Endothelial cell of umbilical vein (primary cell): ENCODE measurements at regions not wholly inside any gene's neighbourhood (a gene's known extent, or its start where the extent isn't known, plus 50 kb on each side); places are given as distances from the start of the nearest gene placed in this dataset.

Experiments used
- CTCF ChIP-seq, 2 donors: IDR thresholded peaks; 1 replicate in 1 of 2; 2 replicates in 1 of 2; pipeline ENCODE4 v1.5.1; 2011; ENCODE audit warnings: low read length in 2 of 2, mild to moderate bottlenecking in 2 of 2, moderate library complexity in 2 of 2, control low read depth in 1 of 2, inconsistent platforms in 1 of 2, low read depth in 1 of 2; ENCODE audit not compliant: insufficient read depth in 1 of 2; ENCODE audit errors: extremely low read depth in 1 of 2
- MAX ChIP-seq: IDR thresholded peaks from 2 replicates; pipeline ENCODE4 v1.6.1; 2011; ENCODE audit not compliant: insufficient read depth, insufficient read length
- MYC ChIP-seq: IDR thresholded peaks from one replicate; pipeline ENCODE4 v1.6.1; 2011; ENCODE audit warnings: mild to moderate bottlenecking, low read depth, low read length

GRCh38 chr6:142543606-142544005 lies 241.8 kb downstream of the ADGRG6 start:
- TF ChIP-seq MAX: no peak
- TF ChIP-seq MYC: no peak
- no peak for TF ChIP-seq CTCF (IDR thresholded peaks at IDR 0.05; ENCODE audit: extremely low read depth in 1 of 2, insufficient read depth in 1 of 2, low read depth in 1 of 2, low read length in 2 of 2)
